Peyer's patch (tissue), 4 donors: ENCODE measurements at regions not wholly inside any gene's neighbourhood (a gene's known extent, or its start where the extent isn't known, plus 50 kb on each side); places are given as distances from the start of the nearest gene placed in this dataset.

Experiments
- DNase-seq, 3 donors: peaks; one replicate each; pipeline ENCODE4 v3.0.0-alpha.2; 2017 to 2019
- H3K27ac ChIP-seq, 4 donors: fragments of 200-600 bp; sonication (generic); one replicate each; pipeline ENCODE4 v1.5.1; 2016 to 2019
- H3K27me3 ChIP-seq, 2 donors: fragments of 200-600 bp; sonication (generic); one replicate each; pipeline ENCODE4 v1.5.1; 2019
- H3K36me3 ChIP-seq, 3 donors: fragments of 200-600 bp; sonication (generic); one replicate each; pipeline ENCODE4 v1.5.1; 2016 to 2019
- H3K4me1 ChIP-seq, 4 donors: fragments of 200-600 bp; sonication (generic); one replicate each; pipeline ENCODE4 v1.5.1; 2016 to 2019
- H3K4me3 ChIP-seq, 4 donors: fragments of 200-600 bp; sonication (generic); 1 replicate in 3 of 4; 2 replicates in 1 of 4; pipeline ENCODE4 v1.5.1; 2016 to 2019; ENCODE audit warnings: mild to moderate bottlenecking in 1 of 4
- H3K9me3 ChIP-seq, 4 donors: fragments of 200-600 bp; sonication (generic); one replicate each; pipeline ENCODE4 v1.5.1; 2016 to 2019; ENCODE audit warnings: mild to moderate bottlenecking in 1 of 4
- POLR2A ChIP-seq, 2 donors: fragments of 450-650 bp; IDR thresholded peaks; one replicate each; pipeline ENCODE4 v1.5.1; 2017; ENCODE audit warnings: antibody characterized with exemption in 2 of 2, mild to moderate bottlenecking in 2 of 2, moderate library complexity in 2 of 2
- TF ChIP-seq, protein P1 (sequence below), 6 experiments: fragments of 450-650 bp in 4 of 6; fragments of 200-600 bp in 2 of 6; sonication (generic) in 1 of 6; IDR thresholded peaks; one replicate each; pipeline ENCODE4 v1.5.1; 2017 to 2019; ENCODE audit warnings: antibody characterized with exemption in 6 of 6, mild to moderate bottlenecking in 3 of 6, moderate library complexity in 1 of 6

DNA sequence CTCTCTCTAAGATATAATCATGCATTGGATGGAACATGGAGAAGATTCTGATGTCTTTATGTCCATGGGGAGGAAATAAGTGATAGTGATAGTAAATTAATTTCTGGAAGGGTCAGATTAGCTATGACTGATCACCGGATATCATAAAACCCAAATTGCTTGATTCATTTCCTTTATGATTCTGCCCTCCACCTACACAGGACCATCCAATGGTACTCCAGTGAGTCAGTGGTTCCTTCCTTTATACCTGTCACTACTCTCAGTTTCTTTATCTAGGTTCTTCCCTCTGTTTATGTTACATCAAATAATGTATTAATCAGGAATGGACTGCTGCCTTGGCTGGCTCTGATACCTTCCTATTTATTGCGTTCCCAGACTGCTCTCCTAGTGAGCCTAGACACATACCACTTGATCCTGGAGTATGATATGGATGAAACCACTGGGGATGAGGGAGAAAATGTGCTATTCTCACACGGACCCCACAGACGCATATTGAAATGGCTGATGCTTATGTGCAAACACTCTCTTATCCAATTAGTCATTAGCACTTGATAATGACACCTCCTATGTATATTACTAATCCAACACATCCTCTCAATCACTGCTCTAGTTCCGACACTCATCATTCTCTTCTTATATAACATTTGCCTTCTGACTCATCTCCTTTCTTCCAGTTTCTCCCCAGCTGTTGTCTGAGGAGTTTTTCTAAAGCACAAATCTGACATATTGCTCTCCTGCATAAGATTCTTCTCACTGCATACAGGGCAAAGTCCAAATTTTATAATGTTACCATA, 315.6 kb downstream of the INSIG2 start:
- no peaks in the 10 kb centered on the region for H3K27me3 ChIP-seq
- H3K4me1 ChIP-seq = no peaks in the 10 kb centered on the region
- H3K4me3 ChIP-seq = no peak overlapping the region
- no peak for TF ChIP-seq POLR2A (IDR thresholded peaks at IDR 0.05)
- TF ChIP-seq, protein P1, sequence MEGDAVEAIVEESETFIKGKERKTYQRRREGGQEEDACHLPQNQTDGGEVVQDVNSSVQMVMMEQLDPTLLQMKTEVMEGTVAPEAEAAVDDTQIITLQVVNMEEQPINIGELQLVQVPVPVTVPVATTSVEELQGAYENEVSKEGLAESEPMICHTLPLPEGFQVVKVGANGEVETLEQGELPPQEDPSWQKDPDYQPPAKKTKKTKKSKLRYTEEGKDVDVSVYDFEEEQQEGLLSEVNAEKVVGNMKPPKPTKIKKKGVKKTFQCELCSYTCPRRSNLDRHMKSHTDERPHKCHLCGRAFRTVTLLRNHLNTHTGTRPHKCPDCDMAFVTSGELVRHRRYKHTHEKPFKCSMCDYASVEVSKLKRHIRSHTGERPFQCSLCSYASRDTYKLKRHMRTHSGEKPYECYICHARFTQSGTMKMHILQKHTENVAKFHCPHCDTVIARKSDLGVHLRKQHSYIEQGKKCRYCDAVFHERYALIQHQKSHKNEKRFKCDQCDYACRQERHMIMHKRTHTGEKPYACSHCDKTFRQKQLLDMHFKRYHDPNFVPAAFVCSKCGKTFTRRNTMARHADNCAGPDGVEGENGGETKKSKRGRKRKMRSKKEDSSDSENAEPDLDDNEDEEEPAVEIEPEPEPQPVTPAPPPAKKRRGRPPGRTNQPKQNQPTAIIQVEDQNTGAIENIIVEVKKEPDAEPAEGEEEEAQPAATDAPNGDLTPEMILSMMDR (IDR thresholded peaks at IDR 0.05) = no peak
- DNase-seq = no peak
- H3K9me3 ChIP-seq = no peaks in the 10 kb centered on the region
- no peak overlapping the region for H3K27ac ChIP-seq
- no peaks in the 10 kb centered on the region for H3K36me3 ChIP-seq

DNA sequence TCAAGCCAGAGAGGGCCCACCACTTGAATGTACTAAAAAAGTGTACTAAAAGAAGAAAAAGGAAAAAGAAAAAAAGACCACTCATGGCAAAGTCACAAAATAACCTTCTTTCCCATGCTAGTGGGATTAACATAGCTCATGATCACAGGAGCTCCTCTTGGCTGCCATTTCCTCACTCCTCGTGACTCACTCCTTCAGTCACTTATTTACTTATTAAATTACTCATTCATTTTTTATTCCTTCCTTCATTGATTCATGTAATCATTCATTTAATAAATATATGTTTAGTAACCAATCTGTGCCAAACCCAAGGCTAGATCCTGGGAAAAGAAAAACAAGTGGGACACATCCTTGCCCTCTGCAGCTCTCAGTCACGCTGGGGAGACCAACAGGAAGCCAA, 300.5 kb downstream of the INSIG2 start:
- H3K4me1 ChIP-seq = no peaks in the 10 kb centered on the region
- H3K4me3 ChIP-seq = no peak overlapping the region
- H3K9me3 ChIP-seq = no peaks in the 10 kb centered on the region
- H3K36me3 ChIP-seq = no peaks in the 10 kb centered on the region
- H3K27ac ChIP-seq = no peak overlapping the region
- DNase-seq = no peak
- peaks cover 0 to 2% of the 10 kb centered on the region in 2 donors for H3K27me3 ChIP-seq
- TF ChIP-seq, protein P1 (IDR thresholded peaks at IDR 0.05) = no peak
- no peak for TF ChIP-seq POLR2A (IDR thresholded peaks at IDR 0.05)

DNA sequence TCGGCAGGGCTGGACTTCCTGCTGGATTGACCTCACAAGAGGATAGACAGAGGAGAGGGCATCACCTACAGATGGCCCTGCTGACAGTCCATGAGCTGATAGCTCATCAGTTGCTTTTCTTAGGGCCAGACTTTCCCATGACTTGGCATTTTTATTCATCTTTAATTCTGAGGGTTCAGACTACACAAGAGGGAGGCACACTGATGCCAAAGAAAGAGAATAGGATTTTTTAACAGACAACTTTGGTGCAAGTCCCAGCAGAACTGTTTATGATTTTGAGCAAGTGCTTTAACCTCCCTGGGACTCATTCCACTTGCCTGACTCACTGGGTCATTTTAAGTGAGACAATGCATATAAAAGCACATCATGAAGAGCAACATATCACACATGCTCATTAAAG, 299.2 kb downstream of the INSIG2 start:
- Histone ChIP-seq H3K4me1 (no peaks in the 10 kb centered on the region), H3K4me3 (no peak overlapping the region), H3K9me3 (no peaks in the 10 kb centered on the region), H3K27me3 (peaks cover 0 to 2% of the 10 kb centered on the region in 2 donors), H3K27ac (no peak overlapping the region), H3K36me3 (no peaks in the 10 kb centered on the region)
- TF ChIP-seq POLR2A (IDR thresholded peaks at IDR 0.05) = no peak
- TF ChIP-seq, protein P1 (IDR thresholded peaks at IDR 0.05) = no peak
- no peak for DNase-seq

DNA sequence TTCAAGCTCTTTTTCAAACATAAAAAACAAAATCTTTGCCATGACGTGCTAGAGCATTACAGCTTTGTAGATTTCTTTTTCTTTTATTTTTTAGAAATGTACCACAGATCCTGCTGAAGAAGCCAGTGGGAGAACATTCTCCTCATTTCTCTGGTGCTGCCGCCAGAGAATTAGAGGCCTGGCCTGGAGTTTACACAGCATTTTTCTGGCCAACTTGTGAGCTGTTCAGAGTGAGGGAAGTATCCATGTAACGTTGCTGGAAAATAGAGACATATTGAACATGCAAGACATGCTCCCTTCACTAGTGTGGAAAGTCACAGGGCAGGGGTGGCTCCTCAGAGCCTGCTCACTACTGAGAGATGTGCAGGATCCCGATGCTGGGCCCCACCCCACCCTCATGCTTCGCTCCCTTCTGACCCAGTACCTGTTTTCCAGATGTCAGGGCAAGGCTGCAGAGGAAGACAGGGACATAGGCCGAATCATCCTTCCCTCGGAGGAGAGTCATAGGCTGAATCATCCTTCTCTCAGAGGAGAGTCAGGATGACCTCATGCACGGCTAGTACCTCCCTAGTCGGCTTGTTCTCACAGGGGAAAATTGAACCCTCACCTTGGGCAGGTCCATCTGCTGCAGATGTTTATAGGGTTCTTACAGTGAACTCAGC, 298.5 kb downstream of the INSIG2 start:
- Histone ChIP-seq H3K27ac (no peak overlapping the region), H3K9me3 (no peaks in the 10 kb centered on the region), H3K36me3 (no peaks in the 10 kb centered on the region), H3K4me1 (no peaks in the 10 kb centered on the region), H3K4me3 (no peak overlapping the region), H3K27me3 (peaks cover 0 to 2% of the 10 kb centered on the region in 2 donors)
- DNase-seq = no peak
- TF ChIP-seq POLR2A (IDR thresholded peaks at IDR 0.05) = no peak
- TF ChIP-seq, protein P1 (IDR thresholded peaks at IDR 0.05) = no peak

DNA sequence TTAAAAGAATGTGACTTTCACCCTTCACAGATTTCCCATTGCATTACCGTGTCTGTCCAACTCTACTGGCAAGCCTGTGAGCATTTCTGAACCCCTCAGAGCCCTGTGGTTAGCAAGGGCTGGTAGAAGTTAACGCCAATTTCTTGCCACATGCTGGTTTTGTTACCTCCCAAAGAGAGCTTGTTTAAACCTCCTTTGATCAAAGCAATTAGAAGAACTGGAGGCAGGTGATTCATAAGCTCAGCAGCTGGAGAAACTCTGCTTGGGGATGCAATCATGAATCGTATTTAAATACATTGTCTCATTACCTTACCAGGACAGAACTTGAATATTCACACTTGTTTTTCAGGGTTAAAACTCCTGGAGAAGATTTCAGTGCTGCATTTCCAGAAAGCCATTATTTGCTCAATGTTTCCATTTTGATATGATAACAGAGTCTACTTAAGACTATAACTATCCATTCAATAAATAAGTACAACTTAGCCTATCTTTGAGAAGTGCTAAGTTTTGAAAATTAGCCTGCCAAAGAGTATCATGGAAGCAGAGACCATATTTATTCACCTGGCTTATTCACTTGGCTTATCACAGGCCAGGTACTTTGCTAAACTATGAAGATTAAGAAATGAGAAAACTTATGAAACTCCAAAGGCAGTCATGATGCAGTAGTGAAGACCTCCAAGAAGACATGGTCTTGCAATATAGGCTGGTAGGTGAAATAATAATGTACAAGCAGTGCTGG, 292.8 kb downstream of the INSIG2 start:
- H3K9me3 ChIP-seq = no peaks in the 10 kb centered on the region
- H3K36me3 ChIP-seq = no peaks in the 10 kb centered on the region
- no peaks in the 10 kb centered on the region for H3K27me3 ChIP-seq
- no peak for DNase-seq
- H3K27ac ChIP-seq = no peak overlapping the region
- TF ChIP-seq POLR2A (IDR thresholded peaks at IDR 0.05) = no peak
- TF ChIP-seq, protein P1 (IDR thresholded peaks at IDR 0.05) = no peak
- no peak overlapping the region for H3K4me3 ChIP-seq
- no peaks in the 10 kb centered on the region for H3K4me1 ChIP-seq
